GM12878 (cell line): ENCODE measurements at regions not wholly inside any gene's neighbourhood (a gene's known extent, or its start where the extent isn't known, plus 50 kb on each side); places are given as distances from the start of the nearest gene placed in this dataset.

Experiments used
- ATAC-seq: fragments of 200-7000 bp; cut with Tn5 transposase; 3 replicates; pipeline ENCODE4 v1.9.1; 2020; ENCODE audit warnings: mild to moderate bottlenecking, moderate library complexity
- BruUV-seq: library from RNA; stranded (reverse); fragments of 400-500 nt; replicated peaks from 2 replicates; lab custom pipeline; 2021; lab: Mats Ljungman, UMichigan
- CTCF ChIA-PET: fragments of 300-600 bp; sonication (Branson Sonifier 250); formaldehyde crosslinking; extraction: SDS; loops from one replicate; lab custom pipeline; 2021; ENCODE audit warnings: inconsistent platforms; lab: Yijun Ruan, JAX
- POLR2A ChIA-PET: fragments of 350-600 bp; formaldehyde crosslinking; extraction: SDS; loops from one replicate; lab custom pipeline; 2021; ENCODE audit warnings: inconsistent platforms; lab: Charles Lee
- RAD21 ChIA-PET: fragments of 300-600 bp; sonication (Branson Sonifier 250); formaldehyde crosslinking; loops from one replicate; lab custom pipeline; 2023; ENCODE audit warnings: antibody characterized with exemption; ENCODE audit not compliant: unreplicated experiment; lab: Charles Lee
- SMC1A ChIA-PET: fragments of 300-600 bp; sonication (Branson Sonifier 250); formaldehyde crosslinking; loops from one replicate; lab custom pipeline; 2023; ENCODE audit not compliant: unreplicated experiment, uncharacterized antibody; lab: Charles Lee
- DNase-seq: peaks from one replicate; pipeline ENCODE4 v3.0.0-alpha.2; 2011; ENCODE audit warnings: low read depth, low spot score
- FAIRE-seq: peaks from 3 replicates; lab custom pipeline; 2011; peaks lifted over from hg19 to GRCh38; lab: Jason Lieb, UNC
- H2AFZ ChIP-seq: 2 replicates; pipeline ENCODE4 v1.6.0; 2011; ENCODE audit warnings: low read depth, low read length, control low read depth; ENCODE audit not compliant: control insufficient read depth
- H3K27ac ChIP-seq: 2 replicates; pipeline ENCODE4 v1.5.1; 2011; ENCODE audit warnings: control low read depth; ENCODE audit not compliant: control insufficient read depth, insufficient read depth
- H3K27me3 ChIP-seq, 2 experiments: replicated peaks in 1 of 2; 2 replicates each; pipeline versions ENCODE4 v1.6.0 to v1.6.1; 2011; ENCODE audit warnings: low read length in 1 of 2; ENCODE audit not compliant: control insufficient read depth in 2 of 2, insufficient read depth in 2 of 2
- H3K36me3 ChIP-seq, 2 experiments: 2 replicates each; pipeline ENCODE4 v1.5.1; 2011; ENCODE audit warnings: low read length in 1 of 2; ENCODE audit not compliant: control insufficient read depth in 2 of 2, insufficient read depth in 2 of 2
- H3K4me1 ChIP-seq: 2 replicates; pipeline ENCODE4 v1.6.1; 2011; ENCODE audit warnings: mild to moderate bottlenecking, low read length, moderate library complexity, mixed read lengths; ENCODE audit not compliant: control insufficient read depth, insufficient read depth
- H3K4me2 ChIP-seq: 2 replicates; pipeline ENCODE4 v1.6.0; 2011; ENCODE audit warnings: control low read depth; ENCODE audit not compliant: control insufficient read depth, insufficient read depth
- H3K4me3 ChIP-seq: fragments of 200-600 bp; sonication (generic); 2 replicates; pipeline ENCODE4 v1.5.1; 2016
- H3K79me2 ChIP-seq: 2 replicates; pipeline ENCODE4 v1.6.0; 2011; ENCODE audit warnings: low read length; ENCODE audit not compliant: control insufficient read depth, insufficient read depth
- H3K9ac ChIP-seq: 2 replicates; pipeline ENCODE4 v1.8.0; 2011; ENCODE audit warnings: low read length, control low read depth, mixed read lengths; ENCODE audit not compliant: control insufficient read depth, insufficient read depth
- H3K9me3 ChIP-seq: replicated peaks from 3 replicates; pipeline ENCODE4 v1.5.1; 2011; ENCODE audit warnings: mild to moderate bottlenecking, low read length; ENCODE audit not compliant: control insufficient read depth, insufficient read depth
- H4K20me1 ChIP-seq: 2 replicates; pipeline ENCODE4 v1.6.0; 2011; ENCODE audit not compliant: control insufficient read depth, insufficient read depth
- CREB1 ChIP-seq: IDR thresholded peaks from 2 replicates; pipeline ENCODE4 v1.6.1; 2012; ENCODE audit warnings: low read depth, mild to moderate bottlenecking, inconsistent platforms
- HDAC6 ChIP-seq: fragments of 200-600 bp; sonication (generic); IDR thresholded peaks from one replicate; pipeline ENCODE4 v1.8.0; 2017; ENCODE audit warnings: antibody characterized with exemption; ENCODE audit not compliant: unreplicated experiment
- MXI1 ChIP-seq: fragments of 150-350 bp; IDR thresholded peaks from 2 replicates; pipeline ENCODE4 v1.6.1; 2011; ENCODE audit warnings: low read depth, mild to moderate bottlenecking, inconsistent platforms, low read length, improper control_type of control experiment
- PAX5 ChIP-seq: IDR thresholded peaks from 2 replicates; pipeline ENCODE4 v1.6.1; 2011; ENCODE audit warnings: low read depth, low read length, borderline replicate concordance
- RBBP5 ChIP-seq: fragments of 200-600 bp; sonication (generic); conservative IDR thresholded peaks from 2 replicates; pipeline ENCODE4 v1.6.1; 2016
- SMAD5 ChIP-seq: IDR thresholded peaks from 2 replicates; pipeline ENCODE4 v1.6.1; 2016; ENCODE audit warnings: antibody characterized with exemption, low read depth
- SREBF2 ChIP-seq: IDR thresholded peaks from 2 replicates; pipeline ENCODE4 v1.6.1; 2012; ENCODE audit warnings: mild to moderate bottlenecking, low read length
- WRNIP1 ChIP-seq: IDR thresholded peaks from 2 replicates; pipeline ENCODE4 v1.6.1; 2011; ENCODE audit warnings: low read depth, low read length, improper control_type of control experiment, borderline replicate concordance
- ZNF217 ChIP-seq: fragments of 450-650 bp; IDR thresholded peaks from 2 replicates; pipeline ENCODE4 v1.6.1; 2017; ENCODE audit warnings: antibody characterized with exemption, mild to moderate bottlenecking
- WGBS: methylation state at CpG from one replicate; pipeline ENCODE4 v1.1.6; 2016; ENCODE audit warnings: low lambda C conversion rate; ENCODE audit not compliant: insufficient replicate concordance, insufficient coverage; ENCODE audit errors: missing lambda C conversion rate; 5-methylcytosine and 5-hydroxymethylcytosine counted together
- in situ Hi-C: fragments of 300-500 bp; cut with MboI; formaldehyde crosslinking; loops from 9 replicates; pipeline ENCODE4 v1.14.3; 2018; ENCODE audit warnings: mixed read lengths
- intact Hi-C: fragments of 100-400 bp; cut with micrococcal nuclease; formaldehyde crosslinking; loops from one replicate; pipeline ENCODE4 v1.14.2; 2022; ENCODE audit not compliant: unreplicated experiment
- TF ChIP-seq, protein P1 (sequence below), 3 experiments: IDR thresholded peaks in 2 of 3; conservative IDR thresholded peaks in 1 of 3; 2 replicates each; pipeline ENCODE4 v1.5.1; 2011; ENCODE audit warnings: low read depth in 3 of 3, low read length in 3 of 3, mild to moderate bottlenecking in 3 of 3, control low read depth in 2 of 3, moderate library complexity in 2 of 3, inconsistent platforms in 1 of 3, mixed read lengths in 1 of 3; ENCODE audit not compliant: control insufficient read depth in 2 of 3, insufficient read depth in 1 of 3; ENCODE audit errors: extremely low read depth in 1 of 3
- TF ChIP-seq, protein P2 (sequence below): IDR thresholded peaks from 2 replicates; pipeline ENCODE4 v1.6.1; 2011; ENCODE audit warnings: borderline replicate concordance, low read depth, mild to moderate bottlenecking, moderate library complexity, low read length; ENCODE audit not compliant: insufficient read depth, poor library complexity, severe bottlenecking

DNA sequence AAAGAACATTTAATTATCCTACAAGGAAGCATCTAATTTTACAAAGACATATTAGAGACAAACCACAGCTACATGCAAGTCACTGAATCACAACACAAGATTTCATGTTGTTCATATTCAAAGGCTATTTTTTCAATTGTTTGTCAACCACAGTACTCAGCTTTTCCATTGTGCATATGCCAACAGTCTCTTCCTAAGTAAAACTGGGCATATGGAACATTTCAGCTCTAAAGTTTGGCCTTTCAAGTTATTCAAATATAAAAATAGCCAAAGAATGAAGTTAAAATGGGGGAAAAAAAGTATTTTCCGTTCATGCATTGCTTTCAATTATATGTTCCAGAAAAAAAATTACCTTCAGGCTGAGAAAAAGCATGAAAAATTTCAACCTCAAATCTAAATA, 537.9 kb downstream of the PLXDC2 start:
- H3K9ac ChIP-seq = no peak overlapping the region
- H3K9me3 ChIP-seq = no peaks in the 10 kb centered on the region
- H3K4me2 ChIP-seq = no peak overlapping the region
- H3K27ac ChIP-seq = no peak overlapping the region
- BruUV-seq = no TSS peak
- ChIA-PET RAD21 (no interaction called here), CTCF (no interaction called here), SMC1A (no interaction called here), POLR2A (no interaction called here)
- no peak overlapping the region for H2AFZ ChIP-seq
- H3K36me3 ChIP-seq = no peaks in the 10 kb centered on the region
- no peaks in the 10 kb centered on the region for H4K20me1 ChIP-seq
- ATAC-seq (no peak), FAIRE-seq (no peak), DNase-seq (no peak)
- TF ChIP-seq CREB1 (no peak), PAX5 (no peak), SMAD5 (no peak), MXI1 (no peak), HDAC6 (no peak), ZNF217 (no peak), RBBP5 (no peak), WRNIP1 (no peak), SREBF2 (no peak)
- TF ChIP-seq, protein P1, sequence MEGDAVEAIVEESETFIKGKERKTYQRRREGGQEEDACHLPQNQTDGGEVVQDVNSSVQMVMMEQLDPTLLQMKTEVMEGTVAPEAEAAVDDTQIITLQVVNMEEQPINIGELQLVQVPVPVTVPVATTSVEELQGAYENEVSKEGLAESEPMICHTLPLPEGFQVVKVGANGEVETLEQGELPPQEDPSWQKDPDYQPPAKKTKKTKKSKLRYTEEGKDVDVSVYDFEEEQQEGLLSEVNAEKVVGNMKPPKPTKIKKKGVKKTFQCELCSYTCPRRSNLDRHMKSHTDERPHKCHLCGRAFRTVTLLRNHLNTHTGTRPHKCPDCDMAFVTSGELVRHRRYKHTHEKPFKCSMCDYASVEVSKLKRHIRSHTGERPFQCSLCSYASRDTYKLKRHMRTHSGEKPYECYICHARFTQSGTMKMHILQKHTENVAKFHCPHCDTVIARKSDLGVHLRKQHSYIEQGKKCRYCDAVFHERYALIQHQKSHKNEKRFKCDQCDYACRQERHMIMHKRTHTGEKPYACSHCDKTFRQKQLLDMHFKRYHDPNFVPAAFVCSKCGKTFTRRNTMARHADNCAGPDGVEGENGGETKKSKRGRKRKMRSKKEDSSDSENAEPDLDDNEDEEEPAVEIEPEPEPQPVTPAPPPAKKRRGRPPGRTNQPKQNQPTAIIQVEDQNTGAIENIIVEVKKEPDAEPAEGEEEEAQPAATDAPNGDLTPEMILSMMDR (IDR thresholded peaks at IDR 0.05 in 2 of 3, conservative IDR thresholded peaks at IDR 0.05 in 1 of 3; ENCODE audit: control insufficient read depth in 2 of 3, extremely low read depth in 1 of 3, insufficient read depth in 1 of 3, low read depth in 3 of 3, low read length in 3 of 3) = no peak
- TF ChIP-seq, protein P2, sequence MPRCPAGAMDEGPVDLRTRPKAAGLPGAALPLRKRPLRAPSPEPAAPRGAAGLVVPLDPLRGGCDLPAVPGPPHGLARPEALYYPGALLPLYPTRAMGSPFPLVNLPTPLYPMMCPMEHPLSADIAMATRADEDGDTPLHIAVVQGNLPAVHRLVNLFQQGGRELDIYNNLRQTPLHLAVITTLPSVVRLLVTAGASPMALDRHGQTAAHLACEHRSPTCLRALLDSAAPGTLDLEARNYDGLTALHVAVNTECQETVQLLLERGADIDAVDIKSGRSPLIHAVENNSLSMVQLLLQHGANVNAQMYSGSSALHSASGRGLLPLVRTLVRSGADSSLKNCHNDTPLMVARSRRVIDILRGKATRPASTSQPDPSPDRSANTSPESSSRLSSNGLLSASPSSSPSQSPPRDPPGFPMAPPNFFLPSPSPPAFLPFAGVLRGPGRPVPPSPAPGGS = no peak
- no peaks in the 10 kb centered on the region for H3K4me1 ChIP-seq
- in situ Hi-C loops = no loop called here
- intact Hi-C loops = no loop called here
- no peak overlapping the region for H3K4me3 ChIP-seq
- 32% methylated on average over 1 of the region's 1 CpG for WGBS
- H3K27me3 ChIP-seq = no peaks in the 10 kb centered on the region
- no peaks in the 10 kb centered on the region for H3K79me2 ChIP-seq
